Breast epithelium (tissue), 3 donors: ENCODE measurements at regions not wholly inside any gene's neighbourhood (a gene's known extent, or its start where the extent isn't known, plus 50 kb on each side); places are given as distances from the start of the nearest gene placed in this dataset.

ENCODE experiments used
- POLR2A ChIP-seq: fragments of 450-650 bp; IDR thresholded peaks from one replicate; pipeline ENCODE4 v1.6.1; 2016; ENCODE audit warnings: antibody characterized with exemption, mild to moderate bottlenecking, moderate library complexity
- POLR2AphosphoS5 ChIP-seq, 3 donors: sonication (generic); formaldehyde crosslinking; IDR thresholded peaks; one replicate each; pipeline ENCODE4 v1.6.1; 2017; ENCODE audit warnings: antibody characterized with exemption in 3 of 3
- TF ChIP-seq, protein P1 (sequence below), 3 donors: fragments of 450-650 bp; IDR thresholded peaks; one replicate each; pipeline ENCODE4 v1.5.1; 2016 to 2017; ENCODE audit warnings: antibody characterized with exemption in 3 of 3, mild to moderate bottlenecking in 3 of 3, moderate library complexity in 3 of 3

DNA sequence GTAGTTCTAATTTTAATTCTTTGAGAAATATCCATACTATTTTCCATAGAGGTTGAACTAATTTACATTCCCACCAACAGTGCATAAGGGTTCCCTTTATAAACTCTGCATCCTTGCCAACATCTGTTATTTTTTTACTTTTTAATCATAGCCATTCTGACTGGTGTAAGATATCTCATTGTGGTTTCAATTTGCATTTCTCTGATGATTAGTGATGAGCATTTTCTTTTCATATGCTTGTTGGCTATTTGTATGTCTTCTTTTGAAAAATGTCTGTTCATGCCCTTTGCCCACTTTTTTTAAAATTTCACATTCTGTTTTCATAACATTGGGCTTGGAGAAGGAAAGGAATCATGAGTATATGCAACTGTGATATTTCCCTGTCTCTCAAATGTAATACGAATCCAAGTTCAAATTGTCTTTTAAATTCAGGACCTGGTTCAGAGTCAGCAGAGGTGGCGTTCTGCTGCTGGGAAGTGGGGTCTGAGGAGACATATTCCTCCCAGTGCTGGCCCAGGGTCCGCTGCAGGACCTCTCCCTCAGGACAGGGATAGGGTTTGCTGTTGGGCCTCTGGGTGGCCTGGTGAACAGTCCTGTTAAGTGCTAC is 81.2 kb upstream of the ETV6 start:
- TF ChIP-seq POLR2A: no peak
- TF ChIP-seq, protein P1, sequence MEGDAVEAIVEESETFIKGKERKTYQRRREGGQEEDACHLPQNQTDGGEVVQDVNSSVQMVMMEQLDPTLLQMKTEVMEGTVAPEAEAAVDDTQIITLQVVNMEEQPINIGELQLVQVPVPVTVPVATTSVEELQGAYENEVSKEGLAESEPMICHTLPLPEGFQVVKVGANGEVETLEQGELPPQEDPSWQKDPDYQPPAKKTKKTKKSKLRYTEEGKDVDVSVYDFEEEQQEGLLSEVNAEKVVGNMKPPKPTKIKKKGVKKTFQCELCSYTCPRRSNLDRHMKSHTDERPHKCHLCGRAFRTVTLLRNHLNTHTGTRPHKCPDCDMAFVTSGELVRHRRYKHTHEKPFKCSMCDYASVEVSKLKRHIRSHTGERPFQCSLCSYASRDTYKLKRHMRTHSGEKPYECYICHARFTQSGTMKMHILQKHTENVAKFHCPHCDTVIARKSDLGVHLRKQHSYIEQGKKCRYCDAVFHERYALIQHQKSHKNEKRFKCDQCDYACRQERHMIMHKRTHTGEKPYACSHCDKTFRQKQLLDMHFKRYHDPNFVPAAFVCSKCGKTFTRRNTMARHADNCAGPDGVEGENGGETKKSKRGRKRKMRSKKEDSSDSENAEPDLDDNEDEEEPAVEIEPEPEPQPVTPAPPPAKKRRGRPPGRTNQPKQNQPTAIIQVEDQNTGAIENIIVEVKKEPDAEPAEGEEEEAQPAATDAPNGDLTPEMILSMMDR (IDR thresholded peaks at IDR 0.05): no peak
- no peak for TF ChIP-seq POLR2AphosphoS5 (IDR thresholded peaks at IDR 0.05)
